HG03097 (cell line): ENCODE measurements at regions not wholly inside any gene's neighbourhood (a gene's known extent, or its start where the extent isn't known, plus 50 kb on each side); places are given as distances from the start of the nearest gene placed in this dataset.
"Not testable (repeated sequence)": the region's sequence is repeated elsewhere in the genome, so short reads cannot be mapped to it uniquely, and the experiment has no call there.

Experiments used
- ATAC-seq: cut with Tn5 transposase; IDR thresholded peaks from one replicate; pipeline ENCODE4 v1.9.1; 2021; ENCODE audit not compliant: unreplicated experiment, low FRiP score

GRCh38 chr10:108348215-108348614, 1183.7 kb upstream of the SORCS1 start:
- no peak for ATAC-seq

GRCh38 chr10:108346066-108346465, 1181.6 kb upstream of the SORCS1 start:
- ATAC-seq = no peak

GRCh38 chr10:108338146-108338545, 1173.6 kb upstream of the SORCS1 start:
- ATAC-seq = no peak

GRCh38 chr10:108336836-108337235, 1172.3 kb upstream of the SORCS1 start:
- ATAC-seq = no peak

- ATAC-seq = no peak
These were observed 1163.2 kb upstream of the SORCS1 start for GRCh38 chr10:108327706-108328105.

GRCh38 chr10:108323274-108323798, 1158.8 kb upstream of the SORCS1 start:
- ATAC-seq = no peak

- no peak for ATAC-seq
These were observed 1155.1 kb upstream of the SORCS1 start for GRCh38 chr10:108319434-108320222.

GRCh38 chr10:108315636-108316035, 1151.1 kb upstream of the SORCS1 start:
- ATAC-seq = not testable (repeated sequence)

- no peak for ATAC-seq
These were observed 1143.4 kb upstream of the SORCS1 start for GRCh38 chr10:108307925-108308312.

- ATAC-seq = no peak
These were observed 1142.9 kb upstream of the SORCS1 start for GRCh38 chr10:108307250-108307924.

- ATAC-seq = no peak
These were observed 1138.6 kb upstream of the SORCS1 start for GRCh38 chr10:108303149-108303548.

- no peak for ATAC-seq
These were observed 1136.5 kb upstream of the SORCS1 start for GRCh38 chr10:108301002-108301401.

- no peak for ATAC-seq
These were observed 1126.3 kb upstream of the SORCS1 start for GRCh38 chr10:108290823-108291222.

- no peak for ATAC-seq
These were observed 1111.6 kb upstream of the SORCS1 start for GRCh38 chr10:108275895-108276685.

GRCh38 chr10:108260383-108260906, 1095.9 kb upstream of the SORCS1 start:
- no peak for ATAC-seq

GRCh38 chr10:108254089-108254488, 1089.6 kb upstream of the SORCS1 start:
- ATAC-seq = no peak

- ATAC-seq = no peak
These were observed 1088.3 kb upstream of the SORCS1 start for GRCh38 chr10:108252771-108253170.

- ATAC-seq = no peak
These were observed 1086.6 kb upstream of the SORCS1 start for GRCh38 chr10:108250936-108251620.

- no peak for ATAC-seq
These were observed 1085.4 kb upstream of the SORCS1 start for GRCh38 chr10:108249940-108250339.
